Left lung (tissue), 4 donors: ENCODE measurements at regions not wholly inside any gene's neighbourhood (a gene's known extent, or its start where the extent isn't known, plus 50 kb on each side); places are given as distances from the start of the nearest gene placed in this dataset.

Experiments used
- ATAC-seq: fragments of 200-7000 bp; cut with Tn5 transposase; one replicate; pipeline ENCODE4 v1.9.1; 2020; ENCODE audit warnings: moderate library complexity
- DNase-seq, 4 donors: peaks; one replicate each; pipeline ENCODE4 v3.0.0-alpha.2; 2013 to 2020
- H3K27ac ChIP-seq, 2 donors: fragments of 200-600 bp; sonication (generic) in 1 of 2; one replicate each; pipeline versions ENCODE4 v1.5.0 to v1.8.0; 2020 to 2021
- H3K27me3 ChIP-seq, 2 donors: fragments of 200-600 bp; sonication (generic) in 1 of 2; one replicate each; pipeline versions ENCODE4 v1.5.0 to v1.8.0; 2020 to 2021
- H3K36me3 ChIP-seq, 2 donors: fragments of 200-600 bp; sonication (generic) in 1 of 2; one replicate each; pipeline versions ENCODE4 v1.5.0 to v1.8.0; 2020 to 2021
- H3K4me1 ChIP-seq, 2 donors: fragments of 200-600 bp; one replicate each; pipeline ENCODE4 v1.8.0; 2021
- H3K4me3 ChIP-seq, 2 donors: fragments of 200-600 bp; sonication (generic) in 1 of 2; one replicate each; pipeline versions ENCODE4 v1.5.0 to v1.8.0; 2020 to 2021; ENCODE audit warnings: mild to moderate bottlenecking in 1 of 2
- H3K9me3 ChIP-seq, 2 donors: fragments of 200-600 bp; sonication (generic) in 1 of 2; one replicate each; pipeline versions ENCODE4 v1.5.0 to v1.8.0; 2020 to 2021
- intact Hi-C, 2 donors: fragments of 100-400 bp; cut with DNase I; formaldehyde crosslinking; loops; one replicate each; pipeline versions ENCODE4 v1.11.2 to v1.14.2; 2022
- TF ChIP-seq, protein P1 (sequence below), 2 donors: fragments of 200-600 bp; sonication (generic) in 1 of 2; IDR thresholded peaks; one replicate each; pipeline versions ENCODE4 v1.5.0 to v1.8.0; 2021; ENCODE audit warnings: antibody characterized with exemption in 2 of 2
- donor health status: DM: no; HTN: yes; CAD: no.
- donor health status: DM: no; HTN: no; CAD: no.

DNA sequence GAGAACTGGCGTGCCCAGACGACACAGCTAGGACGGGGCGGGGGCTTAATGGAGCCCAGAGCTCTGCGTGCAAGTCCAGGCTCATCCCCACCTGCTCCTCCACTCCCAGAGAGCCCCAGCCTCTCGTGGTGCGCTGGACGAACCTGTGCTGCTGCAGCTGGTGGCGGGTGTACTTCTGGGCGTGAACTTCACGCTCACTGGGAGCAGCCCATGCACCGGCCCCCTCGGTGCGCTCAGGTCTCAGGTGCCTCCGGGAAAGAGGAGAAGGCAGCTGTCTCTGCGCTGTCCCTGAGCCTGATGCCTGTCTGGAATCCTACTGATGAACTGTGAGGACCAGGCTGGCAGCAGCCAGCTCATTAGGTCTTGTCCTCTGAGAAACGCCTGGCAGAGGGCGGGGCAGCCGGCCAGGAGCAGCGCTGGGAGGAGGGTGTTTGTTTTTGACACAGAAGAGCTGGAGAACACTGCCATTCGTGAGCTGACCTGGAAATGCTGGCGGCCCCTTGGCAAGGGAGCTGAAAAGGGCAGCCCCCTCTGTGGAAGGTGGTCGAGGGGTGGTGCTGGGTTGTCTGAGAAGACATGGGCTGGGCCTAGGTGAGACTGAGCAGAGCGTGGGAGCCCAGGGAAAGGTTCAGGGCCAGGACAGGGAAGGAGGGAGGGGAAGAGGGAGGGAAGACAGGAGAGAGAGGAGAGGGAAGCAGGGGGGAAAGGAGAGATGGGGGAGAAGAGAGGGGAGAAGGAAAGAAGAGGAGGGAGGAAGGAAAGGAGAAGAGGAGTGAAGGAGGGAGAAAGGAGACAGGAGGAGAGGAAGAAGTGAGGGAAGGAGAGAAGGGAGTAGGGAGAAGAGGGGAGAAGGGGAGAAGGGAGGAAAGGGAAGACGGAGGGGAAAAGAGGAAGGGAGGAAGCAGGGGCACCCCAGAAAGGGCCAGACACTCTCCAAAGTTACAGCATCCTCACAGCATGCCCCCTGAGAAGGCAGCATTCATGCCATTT lies 53.5 kb upstream of the TNS3 start:
- no peaks in the 10 kb centered on the region for H3K36me3 ChIP-seq
- no peaks in the 10 kb centered on the region for H3K27me3 ChIP-seq
- no peaks in the 10 kb centered on the region for H3K9me3 ChIP-seq
- DNase-seq = peak in 3 of 4 donors; percentile 44 to 88 (median 64)
- H3K27ac ChIP-seq = no peak overlapping the region
- peak; percentile 89 for ATAC-seq
- no peak overlapping the region for H3K4me3 ChIP-seq
- H3K4me1 ChIP-seq = peaks cover 4 to 16% of the 10 kb centered on the region in 2 donors
- TF ChIP-seq, protein P1, sequence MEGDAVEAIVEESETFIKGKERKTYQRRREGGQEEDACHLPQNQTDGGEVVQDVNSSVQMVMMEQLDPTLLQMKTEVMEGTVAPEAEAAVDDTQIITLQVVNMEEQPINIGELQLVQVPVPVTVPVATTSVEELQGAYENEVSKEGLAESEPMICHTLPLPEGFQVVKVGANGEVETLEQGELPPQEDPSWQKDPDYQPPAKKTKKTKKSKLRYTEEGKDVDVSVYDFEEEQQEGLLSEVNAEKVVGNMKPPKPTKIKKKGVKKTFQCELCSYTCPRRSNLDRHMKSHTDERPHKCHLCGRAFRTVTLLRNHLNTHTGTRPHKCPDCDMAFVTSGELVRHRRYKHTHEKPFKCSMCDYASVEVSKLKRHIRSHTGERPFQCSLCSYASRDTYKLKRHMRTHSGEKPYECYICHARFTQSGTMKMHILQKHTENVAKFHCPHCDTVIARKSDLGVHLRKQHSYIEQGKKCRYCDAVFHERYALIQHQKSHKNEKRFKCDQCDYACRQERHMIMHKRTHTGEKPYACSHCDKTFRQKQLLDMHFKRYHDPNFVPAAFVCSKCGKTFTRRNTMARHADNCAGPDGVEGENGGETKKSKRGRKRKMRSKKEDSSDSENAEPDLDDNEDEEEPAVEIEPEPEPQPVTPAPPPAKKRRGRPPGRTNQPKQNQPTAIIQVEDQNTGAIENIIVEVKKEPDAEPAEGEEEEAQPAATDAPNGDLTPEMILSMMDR (IDR thresholded peaks at IDR 0.05) = no peak
- intact Hi-C loops = no loop called here

DNA sequence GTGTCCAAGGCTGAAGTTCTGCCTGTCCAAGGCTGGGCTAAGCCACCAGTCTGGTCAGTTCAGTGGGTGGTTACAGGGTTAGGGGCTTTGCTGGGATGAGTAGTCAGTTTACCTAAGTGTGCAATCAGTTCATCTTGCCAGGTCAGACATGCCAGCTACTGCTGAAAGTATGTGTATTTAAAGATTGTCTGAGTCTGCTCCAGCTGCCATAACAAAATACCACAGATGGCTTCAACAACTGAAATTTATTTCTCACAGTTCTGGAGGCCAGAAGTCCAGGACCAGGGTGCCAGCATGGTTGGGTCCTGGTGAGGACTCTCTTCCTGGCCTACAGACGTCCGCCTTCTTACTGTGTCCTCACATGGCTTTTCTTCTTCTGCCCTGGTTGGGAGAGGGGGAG lies 52.4 kb upstream of the TNS3 start:
- intact Hi-C loops = no loop called here

DNA sequence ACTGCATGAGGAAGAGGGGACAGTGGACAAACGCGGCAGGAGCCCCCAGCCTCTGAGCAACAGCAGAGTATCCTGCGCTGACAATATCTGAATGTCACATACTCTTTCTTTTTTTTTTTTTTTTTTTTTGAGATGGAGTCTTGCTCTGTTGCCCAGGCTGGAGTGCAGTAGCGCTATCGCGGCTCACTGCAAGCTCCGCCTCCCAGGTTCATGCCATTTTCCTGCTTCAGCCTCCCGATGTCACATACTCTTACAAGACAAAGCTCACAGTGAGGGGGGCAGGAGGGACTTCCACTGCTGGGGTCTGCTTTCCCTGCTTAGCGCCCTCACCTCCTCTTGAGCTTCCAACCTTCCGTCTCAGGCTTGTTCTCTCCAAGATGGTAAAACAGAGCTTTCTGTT lies 51.2 kb upstream of the TNS3 start:
- no peak overlapping the region for H3K27ac ChIP-seq
- intact Hi-C loops = no loop called here
- H3K36me3 ChIP-seq = no peaks in the 10 kb centered on the region
- ATAC-seq = no peak
- no peak overlapping the region for H3K4me3 ChIP-seq
- H3K4me1 ChIP-seq = peaks cover 0 to 16% of the 10 kb centered on the region in 2 donors
- DNase-seq = no peak
- TF ChIP-seq, protein P1 (IDR thresholded peaks at IDR 0.05) = no peak
- H3K27me3 ChIP-seq = no peaks in the 10 kb centered on the region
- no peaks in the 10 kb centered on the region for H3K9me3 ChIP-seq

More for the DNA sequence above, 52.4 kb upstream of the TNS3 start:
- Histone ChIP-seq H3K27ac (no peak overlapping the region), H3K36me3 (no peaks in the 10 kb centered on the region), H3K27me3 (no peaks in the 10 kb centered on the region), H3K4me3 (no peak overlapping the region), H3K4me1 (peaks cover 4 to 16% of the 10 kb centered on the region in 2 donors), H3K9me3 (no peaks in the 10 kb centered on the region)
- no peak for ATAC-seq
- DNase-seq = no peak
- TF ChIP-seq, protein P1 (IDR thresholded peaks at IDR 0.05) = no peak
